PC-9 (cell line): ENCODE measurements at regions not wholly inside any gene's neighbourhood (a gene's known extent, or its start where the extent isn't known, plus 50 kb on each side); places are given as distances from the start of the nearest gene placed in this dataset.

Source experiments
- CTCF ChIP-seq: fragments of 200-600 bp; sonication (generic); conservative IDR thresholded peaks from 2 replicates; pipeline ENCODE4 v1.6.1; 2017; ENCODE audit warnings: mixed run types, antibody characterized with exemption, mild to moderate bottlenecking, moderate library complexity
- EZH2 ChIP-seq: fragments of 200-600 bp; sonication (generic); IDR thresholded peaks from 2 replicates; pipeline ENCODE4 v1.8.0; 2017; ENCODE audit warnings: antibody characterized with exemption, low read depth

DNA sequence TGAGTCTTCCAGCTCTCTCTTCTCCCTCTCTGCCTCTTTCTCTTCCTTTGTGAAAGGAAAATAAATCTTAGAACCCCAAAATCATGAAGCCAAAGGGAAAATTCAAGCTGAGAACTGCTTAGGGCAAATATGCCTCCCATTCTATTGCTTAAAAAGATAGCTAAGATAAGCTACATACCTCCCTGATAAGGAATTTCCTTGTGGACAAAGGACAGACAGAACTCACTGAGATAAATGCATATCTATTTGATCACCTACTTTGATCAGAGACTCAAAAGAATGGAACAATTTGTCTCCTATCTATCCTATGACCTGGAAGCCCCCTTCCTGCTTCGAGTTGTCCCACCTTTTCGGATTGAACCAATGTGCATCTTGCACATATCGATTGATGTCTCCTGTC, 220.6 kb upstream of the NMUR2 start:
- TF ChIP-seq CTCF (no peak), EZH2 (no peak)
